Stimulated activated CD4-positive, alpha-beta T cell treated with anti-CD3 and anti-CD28 coated beads, Interleukin-15, amount 100 ng/mL, for 24 hours (primary cell): ENCODE measurements at regions not wholly inside any gene's neighbourhood (a gene's known extent, or its start where the extent isn't known, plus 50 kb on each side); places are given as distances from the start of the nearest gene placed in this dataset.
"Not testable (repeated sequence)": the region's sequence is repeated elsewhere in the genome, so short reads cannot be mapped to it uniquely, and the experiment has no call there.

Experiments used
- DNase-seq: peaks from one replicate; pipeline ENCODE4 v3.0.0-alpha.2; 2020

DNA sequence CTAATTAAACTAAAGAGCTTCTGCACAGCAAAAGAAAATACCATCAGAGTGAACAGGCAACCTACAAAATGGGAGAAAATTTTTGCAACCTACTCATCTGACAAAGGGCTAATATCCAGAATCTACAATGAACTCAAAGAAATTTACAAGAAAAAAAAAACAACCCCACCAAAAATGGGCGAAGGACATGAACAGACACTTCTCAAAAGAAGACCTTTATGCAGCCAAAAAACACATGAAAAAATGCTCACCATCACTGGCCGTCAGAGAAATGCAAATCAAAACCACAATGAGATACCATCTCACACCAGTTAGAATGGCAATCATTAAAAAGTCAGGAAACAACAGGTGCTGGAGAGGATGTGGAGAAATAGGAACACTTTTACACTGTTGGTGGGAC is 100.7 kb downstream of the GPX5 start:
- DNase-seq: not testable (repeated sequence)

DNA sequence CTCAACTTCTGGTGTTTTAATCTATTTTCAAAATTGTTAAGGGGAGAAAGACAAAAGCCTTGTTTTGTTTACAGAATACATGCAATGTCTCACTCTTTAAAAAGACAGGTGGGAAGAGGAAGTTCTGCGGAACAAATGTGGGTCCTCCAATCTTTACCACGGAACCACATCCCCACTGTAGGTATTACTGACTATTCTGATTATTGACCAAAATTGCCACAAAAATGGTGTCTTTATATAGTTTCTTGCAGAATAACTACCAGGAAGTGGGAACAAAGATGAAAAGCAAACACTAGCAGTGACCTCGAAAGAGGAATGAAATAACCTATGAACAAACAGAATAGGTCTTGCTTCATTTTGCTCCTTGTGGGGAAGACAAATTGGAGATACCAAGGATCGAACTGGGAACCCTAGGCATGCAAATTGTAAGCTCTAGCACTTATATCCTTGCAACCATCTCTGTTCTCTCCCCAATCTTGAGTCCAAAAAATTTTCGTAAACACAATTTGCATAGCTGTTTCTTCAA is 106.7 kb downstream of the GPX5 start:
- no peak for DNase-seq

DNA sequence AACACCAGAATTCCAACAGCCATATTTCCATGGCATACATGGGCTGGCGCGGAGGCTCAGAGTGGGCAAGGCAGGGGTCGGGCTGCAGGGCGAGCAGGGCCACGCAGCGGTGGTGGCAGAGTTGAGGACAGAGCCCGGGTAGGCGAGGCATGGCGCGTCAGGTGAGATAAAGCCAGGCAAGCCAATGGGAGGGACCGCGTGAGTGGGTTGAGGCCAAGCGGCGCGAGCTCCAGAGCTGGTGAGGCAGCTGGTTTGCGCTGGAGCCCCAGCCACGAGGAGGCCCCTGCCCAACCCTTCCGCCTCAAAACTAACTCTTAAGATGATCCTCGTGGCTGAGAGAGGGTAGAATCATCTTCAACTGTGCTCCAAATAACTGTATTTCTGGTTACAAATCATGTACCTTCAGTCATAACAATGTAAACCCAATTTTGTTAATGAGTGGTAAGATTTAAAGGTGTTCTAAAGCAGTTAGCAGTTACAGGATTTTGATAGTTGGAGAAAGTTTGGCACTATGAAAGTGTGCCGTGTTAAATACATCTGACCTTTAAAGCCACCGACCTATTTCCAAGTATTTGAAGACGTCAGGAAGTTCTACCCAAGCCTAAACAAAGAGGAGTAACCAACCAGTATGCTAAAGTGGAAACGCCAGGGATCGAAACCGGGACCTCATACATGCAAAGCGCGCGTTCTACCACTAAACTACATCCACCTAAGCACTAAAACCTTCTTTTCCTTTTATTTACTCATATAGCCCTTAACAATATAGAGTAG is 107.9 kb downstream of the GPX5 start:
- DNase-seq: no peak

DNA sequence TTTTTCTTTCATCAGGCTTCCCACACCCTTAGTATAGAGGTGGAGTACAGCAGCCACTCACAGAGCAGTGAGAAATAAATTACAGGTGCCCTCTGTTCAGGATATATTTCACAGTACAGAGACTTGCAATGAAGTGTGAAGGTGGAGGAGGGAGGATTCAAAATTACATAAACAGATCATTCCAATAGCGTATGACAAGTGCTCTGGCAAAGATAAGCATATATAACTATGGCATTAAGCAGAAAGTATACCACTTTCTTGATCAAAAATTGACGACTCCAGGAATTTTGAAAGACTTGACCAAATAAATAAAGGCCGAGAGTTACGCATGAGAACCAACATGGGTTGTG is 108.7 kb downstream of the GPX5 start:
- DNase-seq: no peak

DNA sequence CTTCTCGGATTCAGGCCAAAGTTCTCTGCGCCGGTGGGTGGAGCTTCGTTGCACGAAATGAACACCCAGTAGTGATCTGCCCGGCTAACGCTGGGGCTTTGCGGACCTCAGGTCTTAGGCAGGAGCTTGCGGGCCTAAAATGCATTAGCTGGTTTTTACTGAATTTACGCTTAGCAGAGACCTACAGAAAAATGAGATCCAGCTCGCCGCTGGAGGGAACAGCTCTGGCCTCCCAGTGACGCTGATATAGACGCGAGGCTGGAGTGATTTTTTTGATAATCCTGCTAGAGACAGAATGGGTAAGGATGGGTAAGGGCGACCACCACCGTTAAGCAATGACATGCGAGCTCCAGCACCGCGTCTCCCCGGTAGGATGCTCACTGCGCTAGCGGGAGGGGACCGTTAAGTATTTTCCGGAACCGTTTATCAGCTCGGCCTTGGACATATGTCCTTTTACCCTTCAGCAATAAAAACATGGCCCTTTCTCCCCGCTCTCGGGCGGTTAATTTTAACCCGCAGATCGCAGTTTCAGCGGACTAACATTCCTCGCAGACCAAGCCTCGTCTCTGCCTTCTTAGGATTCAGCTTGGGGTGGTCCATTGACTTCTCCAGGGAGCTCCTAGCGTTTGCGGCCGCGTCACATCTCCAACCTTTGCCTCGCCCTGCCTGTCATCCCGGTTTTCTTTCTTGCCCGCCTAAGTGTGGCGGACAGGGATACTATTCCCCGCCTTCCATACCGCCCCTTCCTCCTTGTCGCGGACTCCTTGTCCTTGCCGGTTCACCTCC is 109.3 kb downstream of the GPX5 start:
- DNase-seq: no peak

DNA sequence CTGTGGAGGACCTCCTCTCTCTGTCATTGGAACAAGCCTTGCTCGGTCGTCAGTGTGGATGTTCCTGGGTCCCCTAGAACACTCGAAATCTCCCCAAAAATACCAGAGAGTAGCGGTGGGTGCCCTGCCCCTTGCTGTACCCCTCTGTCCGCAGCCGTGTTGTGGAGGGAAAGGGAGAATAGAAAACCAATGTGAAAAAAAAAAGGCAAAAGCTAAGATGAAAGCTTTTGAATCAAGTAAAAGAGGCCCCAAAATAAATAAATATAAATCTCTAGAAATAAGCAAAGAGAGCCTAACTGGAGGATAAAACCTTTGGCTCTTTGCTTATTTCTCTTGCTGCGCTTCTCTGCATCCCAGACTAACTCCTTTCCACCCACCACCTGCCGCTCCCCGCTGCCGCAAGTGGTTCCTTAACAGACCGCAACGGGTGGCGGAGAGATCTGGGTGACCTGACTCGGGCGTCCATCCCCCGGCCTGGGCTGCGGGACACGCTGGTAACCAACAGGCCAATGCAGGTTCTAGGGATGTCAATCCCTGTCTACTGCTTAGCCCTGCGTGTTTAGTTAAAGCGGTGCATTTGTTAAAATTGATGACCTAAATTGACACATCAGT is 110.0 kb downstream of the GPX5 start:
- DNase-seq: no peak

DNA sequence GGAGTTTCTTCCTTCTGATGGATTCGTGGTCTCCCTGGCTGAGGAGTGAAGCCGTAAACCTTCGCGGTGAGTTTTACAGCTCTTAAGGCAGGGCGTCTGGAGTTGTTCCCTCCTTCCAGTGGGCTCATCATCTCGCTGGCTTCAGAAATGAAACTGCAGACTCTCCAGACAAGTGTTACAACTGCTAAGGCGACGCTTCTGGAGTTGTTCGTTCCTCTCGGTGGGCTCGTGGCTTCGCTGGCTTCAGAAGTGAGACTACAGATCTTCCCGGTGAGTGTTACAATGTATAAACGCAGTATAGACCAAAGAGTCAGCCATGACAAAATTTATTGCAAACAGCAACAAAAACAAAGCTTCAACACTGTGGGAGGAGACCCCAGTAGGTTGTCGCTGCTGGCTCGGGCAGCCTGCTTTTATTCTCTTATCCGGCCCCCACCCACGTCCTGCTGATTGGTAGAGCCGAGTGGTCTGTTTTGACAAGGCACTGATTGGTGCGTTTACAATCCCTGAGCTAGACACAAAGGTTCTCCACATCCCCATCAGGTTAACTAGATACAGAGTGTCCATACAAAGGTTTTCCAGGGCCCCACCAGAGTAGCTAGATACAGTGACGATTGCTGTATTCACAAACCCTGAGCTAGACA is 113.2 kb downstream of the GPX5 start:
- no peak for DNase-seq

DNA sequence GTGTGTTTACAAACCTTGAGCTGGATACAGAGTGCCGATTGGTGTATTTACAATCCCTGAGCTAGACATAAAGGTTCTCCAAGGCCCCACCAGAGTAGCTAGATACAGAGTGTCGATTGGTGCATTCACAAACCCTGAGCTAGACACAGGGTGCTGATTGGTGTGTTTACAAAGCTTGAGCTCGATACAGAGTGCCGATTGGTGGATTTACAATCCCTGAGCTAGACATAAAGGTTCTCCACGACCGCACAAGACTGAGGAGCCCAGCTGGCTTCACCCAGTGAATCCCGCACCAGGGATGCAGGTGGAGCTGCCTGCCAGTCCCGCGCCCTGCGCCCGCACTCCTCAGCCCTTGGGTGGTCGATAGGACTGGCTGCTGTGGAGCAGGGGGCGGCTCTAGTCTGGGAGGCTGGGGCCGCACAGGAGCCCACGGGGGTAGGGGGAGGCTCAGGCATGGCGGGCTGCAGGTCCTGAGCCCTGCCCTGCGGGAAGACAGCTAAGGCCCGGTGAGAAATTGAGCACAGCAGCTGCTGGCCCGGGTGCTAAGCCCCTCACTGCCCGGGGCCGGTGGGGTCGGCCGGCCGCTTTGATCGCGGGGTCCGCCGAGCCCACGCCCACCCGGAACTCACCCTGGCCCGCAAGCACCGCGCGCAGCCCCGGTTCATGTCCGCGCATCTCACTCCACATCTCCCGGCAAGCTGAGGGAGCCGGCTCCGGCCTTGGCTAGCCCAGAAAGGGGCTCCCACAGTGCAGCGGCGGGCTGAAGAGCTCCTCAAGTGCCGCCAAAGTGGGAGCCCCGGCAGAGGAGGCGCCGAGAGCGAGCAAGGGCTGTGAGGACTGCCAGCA is 114.0 kb downstream of the GPX5 start:
- DNase-seq: not testable (repeated sequence)

DNA sequence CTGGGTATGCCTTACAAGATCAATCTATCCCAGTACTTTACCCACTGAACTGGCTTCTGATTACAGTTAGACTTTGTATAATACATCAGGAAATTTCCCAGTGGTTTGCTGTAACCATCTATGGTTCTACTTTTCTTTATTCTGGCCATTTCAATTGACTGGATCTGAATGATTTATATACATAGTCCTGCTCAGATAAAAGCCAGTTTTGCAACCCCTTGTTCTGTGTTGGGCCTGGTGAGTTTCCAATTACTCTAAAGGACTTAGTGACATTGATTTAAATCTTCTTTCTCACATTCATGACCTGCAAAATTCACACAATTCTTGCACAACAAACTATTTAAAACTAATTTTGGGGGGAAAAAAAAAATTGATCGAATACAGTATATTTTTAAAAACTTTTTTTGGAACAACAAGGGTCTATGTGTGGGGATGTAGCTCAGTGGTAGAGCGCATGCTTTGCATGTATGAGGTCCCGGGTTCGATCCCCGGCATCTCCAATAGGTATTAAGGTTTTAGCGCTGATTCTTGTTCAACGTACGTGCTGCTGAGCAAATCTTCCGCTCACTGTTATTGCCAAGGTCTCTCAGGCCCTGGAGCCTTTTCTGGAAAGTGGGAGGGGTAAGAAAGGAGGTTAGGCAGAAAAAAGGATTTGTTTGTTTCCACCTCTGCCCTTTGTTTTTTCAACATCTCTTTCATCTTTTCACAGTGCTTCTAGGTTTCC is 117.5 kb downstream of the GPX5 start:
- peak; percentile 80 for DNase-seq

DNA sequence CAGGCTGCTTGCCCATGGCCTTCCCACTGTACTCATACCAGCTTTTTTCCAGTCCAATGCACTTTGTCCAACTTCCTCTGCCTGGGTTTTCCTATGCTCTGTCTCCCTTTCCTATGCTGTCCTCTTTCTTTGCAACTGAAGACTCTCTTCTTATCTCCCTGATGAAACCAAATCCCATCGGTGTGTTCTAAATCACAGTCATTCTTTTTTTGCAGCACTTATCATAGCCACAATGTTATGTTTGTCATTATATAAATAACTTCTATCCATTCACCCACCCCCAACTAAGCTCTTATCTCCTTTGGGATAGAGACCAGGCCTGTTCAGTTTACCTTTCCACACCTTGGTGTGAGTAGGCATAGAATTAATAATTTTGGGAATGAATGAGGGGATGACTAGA is 121.0 kb downstream of the GPX5 start:
- no peak for DNase-seq

DNA sequence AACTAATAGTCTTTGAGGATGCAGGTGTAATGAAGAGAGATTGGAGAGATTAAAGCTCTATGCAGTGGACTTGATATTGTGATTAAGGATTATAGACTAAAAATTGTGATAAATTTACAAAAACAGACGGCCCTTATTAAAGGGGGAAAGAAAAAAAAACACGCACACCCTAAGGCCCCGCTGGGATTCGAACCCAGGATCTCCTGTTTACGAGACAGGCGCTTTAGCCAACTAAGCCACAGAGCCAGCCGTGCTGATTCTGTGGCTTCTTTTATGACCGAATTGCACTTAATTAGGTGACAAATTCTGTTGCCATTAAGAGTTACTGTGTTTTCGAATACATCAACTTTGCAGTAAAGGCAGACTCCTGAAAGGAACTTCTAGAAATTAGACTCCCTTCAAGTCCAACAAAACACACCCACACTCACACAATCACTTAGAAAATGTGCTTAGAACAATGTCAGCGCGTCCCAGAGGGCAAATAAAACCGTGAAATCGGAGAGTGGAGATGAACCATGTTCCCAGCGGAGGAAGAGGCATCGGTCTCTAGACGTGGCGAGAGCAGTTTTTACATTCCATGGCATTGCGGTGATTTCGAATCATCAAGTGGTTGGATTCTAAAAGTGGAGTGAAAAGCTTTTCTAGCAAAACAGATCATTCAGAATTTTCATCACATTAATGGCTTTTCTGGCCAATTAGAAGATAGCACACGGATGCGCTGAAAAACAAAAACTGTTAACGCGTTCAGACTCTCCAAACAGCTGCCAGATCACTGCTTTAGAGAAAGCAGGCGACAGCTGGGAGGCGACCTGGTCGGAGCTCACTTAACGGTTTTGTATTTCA is 122.6 kb downstream of the GPX5 start:
- DNase-seq: peak; percentile 86

DNA sequence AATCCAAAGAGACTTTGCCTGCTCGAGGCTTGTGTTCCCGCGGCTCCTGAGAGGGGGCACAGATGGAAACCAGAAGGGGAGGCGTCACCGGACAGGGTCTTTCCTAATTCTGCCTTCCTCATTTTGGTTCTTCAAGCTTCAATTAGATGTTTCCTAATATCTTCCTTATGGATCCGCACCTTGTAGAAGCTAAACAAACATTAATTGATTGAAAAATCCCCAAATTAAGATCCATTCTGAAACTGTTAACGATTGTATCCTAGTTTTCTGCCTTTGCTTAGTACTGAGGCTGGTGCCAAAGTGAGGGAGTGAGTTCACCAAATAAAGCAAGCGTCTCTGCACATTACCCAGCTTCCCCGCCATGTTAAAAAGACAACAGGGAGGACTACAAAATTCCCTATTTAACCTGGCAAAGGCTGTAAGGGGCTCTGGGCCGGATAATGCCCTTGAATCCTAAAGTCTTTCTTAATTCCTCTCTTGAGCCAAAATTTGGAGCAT is 123.2 kb downstream of the GPX5 start:
- no peak for DNase-seq

DNA sequence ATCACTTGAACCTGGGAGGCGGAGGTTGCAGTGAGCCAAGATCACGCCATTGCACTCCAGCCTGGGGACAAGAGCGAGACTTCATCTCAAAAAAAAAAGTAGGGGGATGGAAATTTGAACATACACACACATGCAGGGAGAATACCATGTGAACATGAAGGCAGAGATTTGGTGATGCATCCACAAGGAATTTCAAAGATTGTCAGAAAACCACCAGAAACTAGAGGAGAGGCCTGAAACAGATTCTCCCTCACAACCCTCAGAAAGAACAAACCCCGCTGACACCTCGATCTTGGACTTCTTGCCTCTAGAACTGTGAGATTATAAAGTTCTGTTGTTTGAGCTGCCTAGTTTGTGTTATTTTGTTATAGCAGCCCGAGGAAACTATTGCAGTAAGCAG is 125.5 kb downstream of the GPX5 start:
- DNase-seq: no peak

DNA sequence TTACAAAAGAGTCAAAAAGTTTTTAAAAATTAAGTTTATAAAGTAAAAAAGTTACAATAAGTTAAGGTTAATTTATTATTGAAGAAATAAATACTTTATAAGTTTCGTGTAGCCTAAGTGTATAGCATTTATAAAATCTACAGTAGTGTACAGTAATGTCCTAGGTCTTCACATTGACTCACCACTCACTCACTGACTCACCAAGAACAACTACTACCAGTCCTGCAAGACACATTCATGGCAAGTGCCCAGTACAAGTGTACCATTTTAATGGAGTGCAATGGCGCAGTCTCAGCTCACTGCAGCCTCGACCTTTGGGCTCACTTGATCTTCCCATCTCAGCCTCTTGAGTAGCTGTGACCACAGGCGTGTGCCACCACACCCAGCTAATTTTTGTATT is 128.2 kb downstream of the GPX5 start:
- no peak for DNase-seq

DNA sequence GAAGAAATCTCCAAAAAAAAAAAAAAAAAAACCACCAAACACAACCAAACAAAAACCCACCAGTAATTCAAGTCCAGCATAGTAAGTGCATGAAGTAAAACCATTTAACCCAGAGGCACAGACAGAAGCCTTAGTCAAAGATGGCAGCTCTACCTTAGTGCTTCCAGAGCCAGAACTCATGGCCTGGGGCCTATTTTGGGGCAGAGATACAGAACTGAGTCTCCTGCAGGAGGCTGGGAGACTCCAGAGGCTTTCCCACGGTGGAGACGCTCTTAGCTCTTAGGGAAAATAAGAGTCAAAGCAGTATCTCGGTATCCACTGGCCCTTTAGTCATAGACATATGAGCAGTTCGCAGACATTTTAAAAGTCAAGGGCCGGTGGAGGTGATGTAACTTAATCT is 129.5 kb downstream of the GPX5 start:
- DNase-seq: no peak

DNA sequence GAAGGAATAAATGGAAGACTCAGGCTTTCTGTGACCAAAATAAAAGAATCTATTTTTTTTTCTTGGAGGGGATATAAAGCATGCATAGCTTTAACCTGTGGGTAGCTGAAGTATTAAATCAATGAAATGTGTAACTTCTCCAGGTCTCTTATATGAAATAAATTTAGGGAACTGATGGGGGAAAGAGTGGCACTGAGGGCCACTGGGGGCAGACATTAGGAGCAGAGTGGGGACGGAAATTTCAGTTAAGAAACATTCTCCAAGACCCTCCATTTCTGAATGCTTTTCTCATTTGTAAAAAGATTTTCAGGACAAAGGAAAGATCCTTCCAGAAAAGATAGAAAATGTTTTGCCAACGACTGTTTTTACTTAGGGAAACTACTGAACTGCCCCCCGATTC is 131.0 kb downstream of the GPX5 start:
- DNase-seq: no peak

DNA sequence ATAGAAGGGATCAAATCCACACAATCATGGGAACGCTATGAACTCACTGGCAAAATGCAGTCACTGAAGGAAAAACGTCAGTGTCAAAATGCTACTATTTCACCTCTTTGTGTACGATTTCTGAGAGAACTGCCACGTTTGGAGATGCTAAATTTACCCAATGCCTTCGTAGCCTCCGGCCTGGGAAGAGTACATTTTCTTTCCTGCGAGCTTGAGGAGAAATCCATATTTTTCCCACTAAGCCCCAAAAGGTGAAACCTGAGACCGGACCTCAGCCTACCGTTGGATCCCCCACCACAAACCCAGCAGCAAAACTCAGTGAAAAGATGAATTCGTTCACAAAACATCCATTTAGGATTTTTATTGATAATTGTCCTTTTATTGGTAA is 131.7 kb downstream of the GPX5 start:
- no peak for DNase-seq

DNA sequence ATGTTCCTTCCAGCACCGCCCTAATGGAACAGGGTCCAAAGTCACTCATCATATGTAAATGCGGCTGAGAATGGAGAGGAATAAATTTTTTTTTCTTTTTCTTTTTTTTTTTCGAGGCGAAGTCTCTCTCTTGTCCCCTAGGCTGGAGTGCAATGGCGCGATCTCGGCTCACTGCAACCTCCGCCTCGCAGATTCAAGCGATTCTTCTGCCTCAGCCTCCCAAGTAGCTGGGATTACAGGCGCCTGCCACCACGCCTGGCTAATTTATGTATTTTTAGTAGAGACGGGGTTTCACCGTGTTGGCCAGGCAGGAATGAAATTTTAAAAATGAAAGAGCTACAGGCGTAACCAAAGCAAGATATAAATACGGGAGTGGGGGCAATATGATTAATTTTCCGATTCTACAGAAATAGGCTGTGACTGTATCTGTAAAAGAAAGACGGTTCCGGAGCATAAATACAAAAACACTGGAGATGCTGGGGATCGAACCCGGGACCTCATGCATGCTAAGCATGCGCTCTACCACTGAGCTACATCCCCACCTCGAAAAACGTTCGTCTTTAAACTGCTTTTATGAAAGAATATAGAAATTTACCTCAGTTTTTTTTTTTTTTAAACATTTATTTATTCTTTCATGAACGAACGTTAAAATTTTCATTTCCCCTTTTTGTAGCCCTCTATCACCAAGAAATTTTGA is 132.2 kb downstream of the GPX5 start:
- DNase-seq: peak; percentile 80

DNA sequence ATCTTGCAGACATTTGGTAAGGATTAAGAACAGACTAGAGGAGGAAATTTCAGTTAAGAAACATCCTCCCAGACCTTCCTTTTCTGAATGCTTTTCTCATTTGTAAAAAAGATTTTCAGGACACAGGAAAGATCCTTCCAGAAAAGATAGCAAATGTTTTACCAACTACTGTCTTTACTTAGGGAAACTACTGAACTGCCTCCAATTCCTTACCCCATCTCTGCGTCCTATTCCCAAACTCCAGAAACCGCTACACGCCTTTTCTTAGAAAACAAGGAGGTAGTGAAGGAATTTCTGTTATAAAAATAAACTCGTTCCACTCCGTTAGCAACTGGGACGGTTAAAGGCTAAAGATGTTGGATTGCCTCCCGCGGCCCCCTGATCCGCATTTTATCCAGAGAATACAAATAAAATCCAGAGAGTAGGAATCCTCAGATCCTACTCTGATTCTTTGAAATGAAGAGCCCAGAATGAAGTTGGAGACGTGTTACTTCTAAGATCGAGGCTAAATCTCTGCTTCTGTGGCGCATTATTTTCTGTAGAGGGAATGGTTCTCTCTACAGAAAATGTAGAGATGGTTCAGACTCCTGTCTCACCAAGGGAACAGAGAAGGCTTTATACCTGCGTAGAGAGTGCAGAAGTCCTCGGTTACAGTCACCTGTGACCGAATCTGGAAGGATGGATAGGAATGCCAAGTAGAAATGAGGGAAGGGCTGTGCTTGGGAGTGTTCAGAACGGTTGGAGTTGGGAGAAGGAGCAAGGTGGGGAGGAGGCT is 133.0 kb downstream of the GPX5 start:
- no peak for DNase-seq
